Parathyroid adenoma (tissue), 2 donors: ENCODE measurements at regions not wholly inside any gene's neighbourhood (a gene's known extent, or its start where the extent isn't known, plus 50 kb on each side); places are given as distances from the start of the nearest gene placed in this dataset.
"Not testable (repeated sequence)": the region's sequence is repeated elsewhere in the genome, so short reads cannot be mapped to it uniquely, and the experiment has no call there.

Experiments
- H2AFZ ChIP-seq: fragments of 300-600 bp; sonication (generic); one replicate; pipeline ENCODE4 v1.7.0; 2017; ENCODE audit warnings: antibody characterized with exemption, mild to moderate bottlenecking
- H3K27ac ChIP-seq: fragments of 300-600 bp; sonication (generic); one replicate; pipeline ENCODE4 v1.7.0; 2017
- H3K27me3 ChIP-seq: fragments of 300-600 bp; sonication (generic); one replicate; pipeline ENCODE4 v1.7.0; 2017; ENCODE audit warnings: low read length; ENCODE audit not compliant: control insufficient read depth, insufficient read depth
- H3K36me3 ChIP-seq: fragments of 300-600 bp; sonication (generic); one replicate; pipeline ENCODE4 v1.7.0; 2017; ENCODE audit warnings: low read length; ENCODE audit not compliant: control insufficient read depth, insufficient read depth
- H3K4me1 ChIP-seq: fragments of 300-600 bp; sonication (generic); one replicate; pipeline ENCODE4 v1.7.0; 2017; ENCODE audit warnings: control low read depth
- H3K4me2 ChIP-seq: fragments of 300-600 bp; sonication (generic); one replicate; pipeline ENCODE4 v1.7.0; 2017; ENCODE audit warnings: low read length
- H3K4me3 ChIP-seq: fragments of 300-600 bp; sonication (generic); one replicate; pipeline ENCODE4 v1.7.0; 2017; ENCODE audit warnings: low read depth, low read length
- H3K79me2 ChIP-seq: fragments of 300-600 bp; sonication (generic); one replicate; pipeline ENCODE4 v1.7.0; 2017; ENCODE audit warnings: control low read depth
- H3K9ac ChIP-seq: fragments of 300-600 bp; sonication (generic); one replicate; pipeline ENCODE4 v1.7.0; 2017; ENCODE audit warnings: mild to moderate bottlenecking
- H3K9me3 ChIP-seq: fragments of 300-600 bp; sonication (generic); one replicate; pipeline ENCODE4 v1.7.0; 2017; ENCODE audit warnings: low read length; ENCODE audit not compliant: control insufficient read depth
- TF ChIP-seq, protein P1 (sequence below): fragments of 300-600 bp; sonication (generic); IDR thresholded peaks from one replicate; pipeline ENCODE4 v1.7.0; 2017; ENCODE audit warnings: antibody characterized with exemption, mild to moderate bottlenecking
- donor health status: primary hyperparathyroidism.

- Histone ChIP-seq H3K27ac (no peak overlapping the region), H3K9ac (no peak overlapping the region), H3K4me1 (no peaks in the 10 kb centered on the region), H2AFZ (no peak overlapping the region), H3K4me3 (no peak overlapping the region), H3K4me2 (no peak overlapping the region), H3K79me2 (no peaks in the 10 kb centered on the region), H3K9me3 (no peaks in the 10 kb centered on the region), H3K27me3 (no peaks in the 10 kb centered on the region), H3K36me3 (no peaks in the 10 kb centered on the region)
- TF ChIP-seq, protein P1, sequence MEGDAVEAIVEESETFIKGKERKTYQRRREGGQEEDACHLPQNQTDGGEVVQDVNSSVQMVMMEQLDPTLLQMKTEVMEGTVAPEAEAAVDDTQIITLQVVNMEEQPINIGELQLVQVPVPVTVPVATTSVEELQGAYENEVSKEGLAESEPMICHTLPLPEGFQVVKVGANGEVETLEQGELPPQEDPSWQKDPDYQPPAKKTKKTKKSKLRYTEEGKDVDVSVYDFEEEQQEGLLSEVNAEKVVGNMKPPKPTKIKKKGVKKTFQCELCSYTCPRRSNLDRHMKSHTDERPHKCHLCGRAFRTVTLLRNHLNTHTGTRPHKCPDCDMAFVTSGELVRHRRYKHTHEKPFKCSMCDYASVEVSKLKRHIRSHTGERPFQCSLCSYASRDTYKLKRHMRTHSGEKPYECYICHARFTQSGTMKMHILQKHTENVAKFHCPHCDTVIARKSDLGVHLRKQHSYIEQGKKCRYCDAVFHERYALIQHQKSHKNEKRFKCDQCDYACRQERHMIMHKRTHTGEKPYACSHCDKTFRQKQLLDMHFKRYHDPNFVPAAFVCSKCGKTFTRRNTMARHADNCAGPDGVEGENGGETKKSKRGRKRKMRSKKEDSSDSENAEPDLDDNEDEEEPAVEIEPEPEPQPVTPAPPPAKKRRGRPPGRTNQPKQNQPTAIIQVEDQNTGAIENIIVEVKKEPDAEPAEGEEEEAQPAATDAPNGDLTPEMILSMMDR: no peak
These were observed 167.7 kb upstream of the KCTD7 start for GRCh38 chr7:66460921-66461361.

DNA sequence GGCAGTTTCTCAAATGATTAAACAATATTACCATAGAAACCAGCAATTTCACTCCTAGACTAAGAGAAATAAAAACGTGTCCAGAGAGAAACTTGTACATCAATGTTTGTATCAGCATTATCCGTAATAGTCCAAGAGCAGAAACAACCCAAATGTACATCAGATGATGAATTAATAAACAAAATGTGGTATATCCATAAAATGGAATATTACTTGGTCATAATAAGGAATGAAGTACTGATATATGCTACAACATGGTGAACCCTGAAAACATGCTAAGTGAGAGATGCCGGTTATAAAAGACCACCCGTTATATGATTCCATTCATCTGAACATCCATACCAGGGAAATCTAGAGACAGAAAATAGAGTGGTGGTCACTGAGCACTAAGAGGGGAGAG is 167.3 kb upstream of the KCTD7 start:
- H3K9me3 ChIP-seq, H3K27me3 ChIP-seq, H2AFZ ChIP-seq, H3K36me3 ChIP-seq, H3K9ac ChIP-seq, H3K79me2 ChIP-seq, H3K4me3 ChIP-seq, H3K4me1 ChIP-seq, H3K27ac ChIP-seq, H3K4me2 ChIP-seq: not testable (repeated sequence)

DNA sequence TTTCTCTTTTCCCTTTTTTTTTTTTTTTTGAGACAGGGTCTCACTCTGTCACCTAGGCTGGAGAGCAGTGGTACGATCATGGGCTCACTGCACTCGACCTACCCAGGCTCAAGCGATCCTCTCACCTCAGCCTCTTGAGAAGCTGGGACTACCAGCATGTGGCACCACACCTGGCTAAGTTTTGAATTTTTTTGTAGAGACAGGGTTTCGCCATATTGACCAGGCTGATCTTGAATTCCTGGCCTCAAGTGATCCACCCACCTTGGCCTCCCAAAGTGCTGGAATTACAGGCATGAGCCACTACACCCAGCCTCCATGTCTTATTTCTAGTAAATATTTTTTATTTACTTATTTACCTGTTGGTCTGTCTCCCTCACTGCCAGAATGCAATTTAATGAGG is 165.8 kb upstream of the KCTD7 start:
- not testable (repeated sequence) for H3K27me3 ChIP-seq, H3K4me3 ChIP-seq, H3K36me3 ChIP-seq, H3K9me3 ChIP-seq, H3K4me2 ChIP-seq, H3K27ac ChIP-seq, H3K79me2 ChIP-seq, H3K4me1 ChIP-seq, H3K9ac ChIP-seq, H2AFZ ChIP-seq

DNA sequence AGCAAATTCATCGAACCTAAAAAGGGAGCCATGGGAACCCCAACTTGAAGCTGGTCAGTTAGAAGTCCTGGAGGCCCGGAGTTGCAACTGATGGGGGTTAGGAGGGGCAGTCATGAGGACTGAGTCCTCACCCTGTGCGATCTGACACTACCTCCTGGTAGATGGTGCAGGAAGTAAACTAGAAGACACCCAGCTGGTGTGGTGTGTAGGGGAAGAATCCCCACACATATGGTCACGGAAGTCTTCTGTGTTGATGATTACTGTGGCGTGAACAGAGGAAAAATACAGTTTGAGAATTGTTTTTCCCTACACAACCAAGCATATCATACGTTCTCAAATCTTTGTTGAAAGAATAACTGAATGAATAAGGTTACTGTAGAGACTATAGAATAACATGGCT is 164.6 kb upstream of the KCTD7 start:
- no peaks in the 10 kb centered on the region for H3K9me3 ChIP-seq
- H3K4me1 ChIP-seq: no peaks in the 10 kb centered on the region
- H3K4me2 ChIP-seq: no peak overlapping the region
- no peaks in the 10 kb centered on the region for H3K79me2 ChIP-seq
- H3K27me3 ChIP-seq: no peaks in the 10 kb centered on the region
- no peaks in the 10 kb centered on the region for H3K36me3 ChIP-seq
- no peak overlapping the region for H3K4me3 ChIP-seq
- TF ChIP-seq, protein P1: no peak
- no peak overlapping the region for H3K27ac ChIP-seq
- H2AFZ ChIP-seq: no peak overlapping the region
- no peak overlapping the region for H3K9ac ChIP-seq

GRCh38 chr7:66466081-66466600 is 162.5 kb upstream of the KCTD7 start:
- TF ChIP-seq, protein P1: no peak

GRCh38 chr7:66467887-66468286 is 160.8 kb upstream of the KCTD7 start:
- Histone ChIP-seq H2AFZ (no peak overlapping the region), H3K27ac (no peak overlapping the region), H3K4me3 (no peak overlapping the region), H3K27me3 (no peaks in the 10 kb centered on the region), H3K9me3 (no peaks in the 10 kb centered on the region), H3K9ac (no peak overlapping the region), H3K79me2 (no peaks in the 10 kb centered on the region), H3K36me3 (no peaks in the 10 kb centered on the region), H3K4me2 (no peak overlapping the region), H3K4me1 (no peaks in the 10 kb centered on the region)
- TF ChIP-seq, protein P1: no peak

More at GRCh38 chr7:66466081-66466600, 162.5 kb upstream of the KCTD7 start:
- Histone ChIP-seq H3K36me3 (no peaks in the 10 kb centered on the region), H3K4me3 (no peak overlapping the region), H3K9ac (no peak overlapping the region), H3K9me3 (no peaks in the 10 kb centered on the region), H3K4me2 (no peak overlapping the region), H3K27me3 (no peaks in the 10 kb centered on the region), H3K79me2 (no peaks in the 10 kb centered on the region), H2AFZ (no peak overlapping the region), H3K4me1 (no peaks in the 10 kb centered on the region), H3K27ac (no peak overlapping the region)

- H3K36me3 ChIP-seq, H3K4me2 ChIP-seq, H3K4me3 ChIP-seq, H3K79me2 ChIP-seq, H3K4me1 ChIP-seq, H3K27ac ChIP-seq, H3K9me3 ChIP-seq, H3K27me3 ChIP-seq, H3K9ac ChIP-seq, H2AFZ ChIP-seq: not testable (repeated sequence)
These were observed 155.6 kb upstream of the KCTD7 start for GRCh38 chr7:66473064-66473463.
